T-helper 9 cell (primary cell): ENCODE measurements at regions not wholly inside any gene's neighbourhood (a gene's known extent, or its start where the extent isn't known, plus 50 kb on each side); places are given as distances from the start of the nearest gene placed in this dataset.
"Not testable (repeated sequence)": the region's sequence is repeated elsewhere in the genome, so short reads cannot be mapped to it uniquely, and the experiment has no call there.

ENCODE experiments used
- DNase-seq: peaks from one replicate; pipeline ENCODE4 v3.0.0-alpha.2; 2020

- no peak for DNase-seq
These were observed 252.1 kb upstream of the CCNG1 start for GRCh38 chr5:163185315-163185714.

- no peak for DNase-seq
These were observed 248.3 kb upstream of the CCNG1 start for GRCh38 chr5:163189023-163189553.

- no peak for DNase-seq
These were observed 247.1 kb upstream of the CCNG1 start for GRCh38 chr5:163190283-163190682.

GRCh38 chr5:163190784-163191183, 246.6 kb upstream of the CCNG1 start:
- DNase-seq, result no peak

GRCh38 chr5:163193886-163194285, 243.5 kb upstream of the CCNG1 start:
- DNase-seq, result no peak

- no peak for DNase-seq
These were observed 231.8 kb upstream of the CCNG1 start for GRCh38 chr5:163205645-163206044.

- DNase-seq, result no peak
These were observed 215.8 kb upstream of the CCNG1 start for GRCh38 chr5:163221581-163221980.

- no peak for DNase-seq
These were observed 214.4 kb upstream of the CCNG1 start for GRCh38 chr5:163222982-163223381.

GRCh38 chr5:163244445-163244987, 192.9 kb upstream of the CCNG1 start:
- no peak for DNase-seq

- no peak for DNase-seq
These were observed 191.8 kb upstream of the CCNG1 start for GRCh38 chr5:163245584-163245983.

- no peak for DNase-seq
These were observed 189.1 kb upstream of the CCNG1 start for GRCh38 chr5:163248333-163248732.

GRCh38 chr5:163248871-163249270, 188.5 kb upstream of the CCNG1 start:
- DNase-seq, result no peak

- no peak for DNase-seq
These were observed 184.4 kb upstream of the CCNG1 start for GRCh38 chr5:163252950-163253349.

- no peak for DNase-seq
These were observed 177.9 kb upstream of the CCNG1 start for GRCh38 chr5:163259495-163259894.

GRCh38 chr5:163260471-163260870, 176.9 kb upstream of the CCNG1 start:
- no peak for DNase-seq

GRCh38 chr5:163260961-163261360, 176.4 kb upstream of the CCNG1 start:
- DNase-seq, result no peak

- DNase-seq, result no peak
These were observed 175.6 kb upstream of the CCNG1 start for GRCh38 chr5:163261647-163262269.

GRCh38 chr5:163266249-163266648, 171.1 kb upstream of the CCNG1 start:
- not testable (repeated sequence) for DNase-seq

- no peak for DNase-seq
These were observed 167.8 kb upstream of the CCNG1 start for GRCh38 chr5:163269624-163270023.

- DNase-seq, result no peak
These were observed 160.9 kb upstream of the CCNG1 start for GRCh38 chr5:163276466-163276865.

- DNase-seq, result not testable (repeated sequence)
These were observed 156.5 kb upstream of the CCNG1 start for GRCh38 chr5:163280897-163281296.

- no peak for DNase-seq
These were observed 155.9 kb upstream of the CCNG1 start for GRCh38 chr5:163281512-163281911.

GRCh38 chr5:163293836-163294235, 143.6 kb upstream of the CCNG1 start:
- DNase-seq, result no peak

GRCh38 chr5:163303718-163304117, 133.7 kb upstream of the CCNG1 start:
- DNase-seq, result no peak

GRCh38 chr5:163305655-163306054, 131.7 kb upstream of the CCNG1 start:
- no peak for DNase-seq
